GM18511 (cell line): ENCODE measurements at regions not wholly inside any gene's neighbourhood (a gene's known extent, or its start where the extent isn't known, plus 50 kb on each side); places are given as distances from the start of the nearest gene placed in this dataset.

Experiments
- ATAC-seq: cut with Tn5 transposase; IDR thresholded peaks from one replicate; pipeline ENCODE4 v1.9.1; 2021; ENCODE audit warnings: mild to moderate bottlenecking, moderate library complexity; ENCODE audit not compliant: unreplicated experiment

DNA sequence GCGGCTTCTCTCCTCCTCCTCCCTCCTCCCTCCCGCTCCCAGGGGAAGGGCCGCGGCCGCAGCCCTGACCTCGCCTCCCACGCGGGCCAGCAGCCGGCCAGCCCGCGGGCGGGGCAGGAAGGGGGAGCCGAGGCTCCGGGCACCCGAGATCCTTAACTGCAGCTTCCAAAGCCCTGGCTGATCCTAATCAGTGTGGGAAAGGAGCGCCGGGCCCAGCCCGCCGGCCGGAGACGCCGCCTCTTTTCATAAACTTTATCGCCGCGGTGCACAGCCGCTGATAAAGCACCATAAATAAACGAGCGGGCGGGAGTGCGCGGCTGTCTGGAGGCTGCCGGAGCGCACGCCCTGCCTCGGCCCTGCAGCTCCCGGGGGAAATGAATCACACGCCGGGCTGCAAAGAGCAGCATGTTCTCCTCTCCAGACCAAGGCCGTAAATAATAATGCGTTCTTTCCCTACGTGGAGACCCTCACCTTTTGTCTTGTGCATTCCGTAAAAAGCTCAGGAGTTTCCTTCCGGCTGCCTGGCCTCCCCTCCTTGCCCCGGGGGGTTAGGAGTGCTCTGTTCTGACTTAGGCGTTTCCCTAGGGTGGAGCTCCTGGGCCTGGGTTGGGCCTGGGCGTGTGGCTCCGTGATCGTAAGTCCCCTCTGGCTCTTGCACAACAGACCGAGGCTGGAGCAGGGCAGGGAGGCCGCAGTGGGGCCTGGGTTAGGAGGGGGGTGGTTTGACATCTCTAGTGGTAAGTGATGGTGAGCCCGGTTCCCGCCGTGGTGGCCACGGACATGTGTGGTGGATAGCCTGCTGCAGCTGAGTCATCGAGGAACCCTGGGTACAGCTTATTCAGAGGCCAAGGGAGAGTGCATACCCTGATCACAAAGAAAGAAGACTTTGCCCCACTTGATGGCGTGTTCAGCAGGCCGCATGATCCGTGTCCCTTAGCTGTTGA, 132.6 kb upstream of the HES1 start:
- peak; percentile 81 for ATAC-seq

DNA sequence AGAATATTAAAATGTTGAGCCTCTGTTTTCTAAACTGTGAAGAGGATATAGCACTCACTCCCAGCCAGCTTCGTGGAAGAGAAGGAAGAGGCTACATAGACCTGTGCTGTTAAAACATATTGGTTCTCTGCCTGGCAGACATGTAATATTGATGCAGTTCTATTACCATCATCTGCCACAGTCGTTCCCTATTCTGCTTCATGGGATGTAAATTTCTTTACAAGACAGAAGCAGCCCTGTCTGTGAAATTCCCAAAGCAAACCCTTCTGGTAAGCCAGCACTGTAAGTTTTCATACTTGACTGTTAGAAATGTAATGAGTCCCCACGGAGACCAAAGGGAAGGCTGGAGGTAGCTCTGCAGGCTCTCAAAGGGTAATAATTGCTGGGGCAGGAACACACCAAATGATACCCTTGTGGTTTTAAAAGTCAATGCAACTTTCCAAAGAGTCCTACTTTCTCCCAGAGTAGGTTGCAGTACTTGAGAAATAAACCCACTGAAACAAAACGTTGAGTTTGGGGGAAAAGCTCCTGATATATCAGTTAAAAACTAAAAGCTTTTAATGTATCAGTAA, 129.9 kb upstream of the HES1 start:
- no peak for ATAC-seq

- no peak for ATAC-seq
Measured at GRCh38 chr3:194007592-194008337, 128.2 kb upstream of the HES1 start.

DNA sequence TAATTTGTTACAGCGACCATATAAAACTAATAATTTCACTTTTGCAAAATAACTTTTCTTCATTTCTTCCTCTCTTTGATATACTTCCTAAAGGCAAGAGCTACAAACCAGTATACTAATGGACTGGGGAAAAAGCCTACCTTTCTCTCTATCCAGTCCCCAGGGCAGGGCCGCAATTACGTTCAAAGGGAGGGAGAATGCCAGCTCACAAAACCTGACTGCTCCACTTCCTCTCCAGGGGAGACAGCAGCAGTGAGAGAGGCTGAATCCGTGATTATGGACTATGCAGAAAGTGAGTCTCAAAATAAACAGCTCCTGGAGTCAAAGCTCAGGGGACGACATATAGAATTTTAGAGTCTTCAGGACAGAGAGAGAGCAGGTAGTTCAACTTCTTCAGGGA, 126.9 kb upstream of the HES1 start:
- no peak for ATAC-seq

- no peak for ATAC-seq
Measured at GRCh38 chr3:194009892-194010533, 125.9 kb upstream of the HES1 start.

DNA sequence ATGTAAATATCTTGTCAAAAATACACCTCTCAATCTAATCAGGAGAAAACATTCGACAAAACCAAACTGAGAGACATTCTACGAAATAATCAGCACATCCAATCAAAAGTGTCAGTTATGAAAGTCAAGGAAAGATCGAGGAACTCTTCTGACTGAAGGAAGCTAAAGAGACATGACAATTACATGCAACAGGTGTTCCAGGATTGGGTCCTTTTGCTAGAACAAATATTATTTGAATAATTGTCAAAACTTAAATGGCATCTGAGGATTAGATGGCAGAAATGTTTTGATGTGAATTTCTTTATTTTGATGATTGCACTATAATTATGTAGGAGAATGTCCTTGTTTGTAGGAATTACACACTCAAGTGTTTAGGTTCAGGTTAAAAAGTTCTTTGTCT, 124.1 kb upstream of the HES1 start:
- ATAC-seq, result no peak

DNA sequence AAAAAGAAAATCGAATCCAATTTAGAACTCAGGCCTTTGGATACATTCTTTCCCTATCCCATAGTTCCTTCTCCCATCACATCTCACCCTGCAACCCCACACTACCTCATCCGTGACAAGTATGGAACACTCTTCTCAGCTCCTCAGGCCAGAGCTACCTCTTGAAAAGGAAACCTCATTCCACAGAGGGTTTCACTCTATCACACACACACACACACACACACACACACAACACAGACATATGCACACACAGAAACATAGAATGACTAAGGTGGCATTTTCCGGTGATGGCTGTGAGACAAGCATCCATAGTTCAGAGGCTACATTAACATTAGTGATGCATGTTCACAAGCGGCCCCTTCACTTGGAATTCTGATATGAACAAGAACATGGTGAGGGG, 122.0 kb upstream of the HES1 start:
- no peak for ATAC-seq

- no peak for ATAC-seq
Measured at GRCh38 chr3:194014756-194015155, 121.2 kb upstream of the HES1 start.

GRCh38 chr3:194019398-194020165, 116.4 kb upstream of the HES1 start:
- ATAC-seq, result no peak

- ATAC-seq, result no peak
Measured at GRCh38 chr3:194022052-194022451, 113.9 kb upstream of the HES1 start.

GRCh38 chr3:194022816-194023215, 113.1 kb upstream of the HES1 start:
- ATAC-seq, result no peak

DNA sequence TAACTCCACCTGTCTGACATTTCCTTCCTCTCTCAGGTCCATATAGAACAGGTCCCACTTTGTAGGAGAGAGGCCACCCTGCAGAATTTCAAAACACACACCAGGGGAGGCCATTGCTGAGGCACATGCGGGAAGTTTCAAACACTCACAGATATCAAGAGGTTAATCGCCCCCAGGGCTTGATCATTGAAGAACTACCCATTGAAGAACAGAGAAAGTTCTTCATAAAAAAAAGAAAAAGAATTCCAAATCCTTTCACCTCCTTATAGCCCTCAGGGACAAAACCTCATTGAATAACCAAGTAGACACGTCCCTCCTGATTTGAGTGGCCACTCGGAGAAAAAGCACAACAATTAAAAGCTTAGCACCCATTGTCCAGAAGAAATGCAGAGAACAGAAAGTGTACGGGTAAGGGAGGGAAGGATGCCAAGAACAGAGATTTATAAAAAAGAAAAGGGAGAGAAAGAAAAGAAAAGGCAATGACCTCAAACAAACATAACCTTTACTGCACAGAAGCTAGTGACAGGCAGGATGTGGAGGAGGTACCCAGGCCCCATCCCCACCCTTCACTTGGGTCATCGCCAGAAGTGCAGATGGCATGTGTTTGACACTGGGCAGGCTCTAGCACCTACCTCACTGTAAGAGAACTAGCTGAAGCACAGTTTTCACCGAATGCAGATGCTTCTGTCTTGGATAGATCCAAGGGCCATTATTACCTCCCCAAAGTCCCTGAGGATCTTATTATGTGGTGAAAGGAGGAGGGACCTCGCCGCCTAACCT, 112.3 kb upstream of the HES1 start:
- ATAC-seq, result no peak

DNA sequence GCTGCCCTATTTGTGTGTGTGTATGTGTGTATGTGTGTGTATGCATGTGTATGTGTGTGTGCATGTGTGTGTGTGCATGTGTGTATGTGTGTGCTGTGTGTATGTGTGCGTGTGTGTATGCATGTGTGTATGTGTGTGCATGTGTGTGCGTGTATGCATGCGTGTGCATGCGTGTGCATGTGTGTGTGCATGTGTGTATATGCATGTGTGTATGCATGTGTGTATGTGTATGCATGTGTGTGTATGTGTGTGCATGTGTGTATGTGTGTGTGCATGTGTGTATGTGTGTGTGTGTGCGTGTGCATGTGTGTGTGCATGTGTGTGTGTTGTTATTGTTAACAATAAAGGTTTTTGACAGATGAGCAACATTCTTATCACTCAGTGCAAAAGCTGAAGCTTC, 110.8 kb upstream of the HES1 start:
- no peak for ATAC-seq

- ATAC-seq, result no peak
Measured at GRCh38 chr3:194025951-194026350, 110.0 kb upstream of the HES1 start.

GRCh38 chr3:194028434-194029004, 107.4 kb upstream of the HES1 start:
- ATAC-seq, result no peak

DNA sequence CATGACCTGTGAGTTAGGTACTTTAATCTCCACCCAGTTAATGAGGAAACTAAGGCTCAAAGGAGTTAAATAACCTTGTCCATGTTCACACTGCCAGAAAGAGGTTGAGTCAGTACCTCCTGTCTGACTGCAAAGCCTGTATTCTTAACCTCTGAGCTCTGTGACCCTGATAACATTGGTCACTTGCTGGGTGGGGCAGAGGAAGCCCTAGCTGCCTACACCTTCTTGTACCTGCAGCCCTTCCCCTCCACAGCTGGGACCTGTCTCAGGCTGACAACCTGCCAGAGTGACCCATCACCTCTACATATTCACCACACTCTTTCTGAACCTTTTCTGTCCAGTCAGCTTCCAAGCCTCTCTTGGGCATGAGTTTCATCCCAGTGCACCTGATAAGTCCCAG, 106.1 kb upstream of the HES1 start:
- ATAC-seq, result no peak

- no peak for ATAC-seq
Measured at GRCh38 chr3:194030372-194030771, 105.6 kb upstream of the HES1 start.

- ATAC-seq, result no peak
Measured at GRCh38 chr3:194031349-194031748, 104.6 kb upstream of the HES1 start.

DNA sequence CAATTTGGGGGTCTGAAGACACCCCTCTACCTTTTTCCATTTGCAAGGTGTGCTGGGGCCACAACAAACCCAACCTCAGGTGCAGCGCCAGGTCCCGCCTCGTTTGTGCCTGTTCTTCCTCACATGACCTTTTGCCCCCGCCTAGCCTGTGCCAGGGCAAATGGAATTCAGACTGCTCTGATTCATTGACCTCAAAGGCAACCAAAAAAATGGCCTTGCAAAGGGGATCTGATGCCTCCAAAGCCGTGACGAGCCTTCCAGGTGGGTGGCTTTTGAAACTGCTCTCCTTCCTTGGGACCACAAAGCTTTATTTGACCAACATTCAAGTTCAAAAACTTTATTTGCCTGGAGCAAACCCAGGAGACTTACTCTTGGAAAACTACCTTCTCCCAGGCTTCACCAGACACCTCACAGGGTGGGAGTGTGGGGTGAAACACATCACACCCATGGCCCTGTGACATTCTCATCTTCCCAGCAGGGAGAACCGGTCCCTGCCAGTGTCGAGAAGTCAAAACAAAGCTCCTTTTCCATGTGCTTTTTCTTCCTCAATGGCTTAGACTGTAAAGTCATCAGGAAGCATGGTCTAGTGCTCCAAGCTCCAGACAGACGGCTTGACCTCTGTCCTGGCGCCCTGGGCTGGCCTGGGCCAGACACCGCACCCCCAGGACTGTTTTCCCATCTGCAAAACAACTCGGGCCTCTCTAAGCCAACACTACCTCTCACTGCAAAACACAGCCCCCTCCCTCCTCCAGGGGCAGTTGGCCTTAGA, 103.9 kb upstream of the HES1 start:
- no peak for ATAC-seq
